Esophagus squamous epithelium (tissue), 5 donors: ENCODE measurements at regions not wholly inside any gene's neighbourhood (a gene's known extent, or its start where the extent isn't known, plus 50 kb on each side); places are given as distances from the start of the nearest gene placed in this dataset.

Source experiments
- DNase-seq: peaks from one replicate; lab custom pipeline; 2025; lab: John Stamatoyannopoulos, UW
- H3K27ac ChIP-seq, 4 donors: fragments of 200-600 bp; sonication (generic); one replicate each; pipeline ENCODE4 v1.5.1; 2016 to 2019; ENCODE audit warnings: mild to moderate bottlenecking in 1 of 4
- H3K27me3 ChIP-seq, 4 donors: fragments of 200-600 bp; sonication (generic); 1 replicate in 3 of 4; 2 replicates in 1 of 4; pipeline versions ENCODE4 v1.5.1 to v1.6.0; 2017 to 2021; ENCODE audit warnings: antibody characterized with exemption in 1 of 4
- H3K36me3 ChIP-seq, 3 donors: fragments of 200-600 bp; sonication (generic); one replicate each; pipeline ENCODE4 v1.5.1; 2016 to 2019
- H3K4me1 ChIP-seq, 3 donors: fragments of 200-600 bp; sonication (generic); one replicate each; pipeline ENCODE4 v1.5.1; 2017 to 2019
- H3K4me3 ChIP-seq, 4 donors: fragments of 200-600 bp; sonication (generic); 1 replicate in 3 of 4; 2 replicates in 1 of 4; pipeline ENCODE4 v1.5.1; 2016 to 2019; ENCODE audit warnings: mild to moderate bottlenecking in 2 of 4, moderate library complexity in 1 of 4
- H3K9me3 ChIP-seq, 3 donors: fragments of 200-600 bp; sonication (generic); one replicate each; pipeline ENCODE4 v1.5.1; 2016 to 2019
- POLR2A ChIP-seq, 4 donors: fragments of 450-650 bp; IDR thresholded peaks; one replicate each; pipeline ENCODE4 v1.6.1; 2017; ENCODE audit warnings: antibody characterized with exemption in 4 of 4, mild to moderate bottlenecking in 4 of 4, moderate library complexity in 3 of 4
- WGBS, 2 donors: methylation state at CpG; one replicate each; pipeline ENCODE4 v1.1.5; 2018; 5-methylcytosine and 5-hydroxymethylcytosine counted together
- intact Hi-C: fragments of 100-400 bp; cut with DNase I; formaldehyde crosslinking; loops from one replicate; pipeline ENCODE4 v1.15.0; 2022
- TF ChIP-seq, protein P1 (sequence below), 6 experiments: fragments of 450-650 bp in 4 of 6; fragments of 200-600 bp in 2 of 6; sonication (generic) in 2 of 6; IDR thresholded peaks; one replicate each; pipeline ENCODE4 v1.5.1; 2016 to 2019; ENCODE audit warnings: antibody characterized with exemption in 6 of 6, mild to moderate bottlenecking in 4 of 6, moderate library complexity in 4 of 6
- donor health status: DM: yes; HTN: yes; CAD: no.

DNA sequence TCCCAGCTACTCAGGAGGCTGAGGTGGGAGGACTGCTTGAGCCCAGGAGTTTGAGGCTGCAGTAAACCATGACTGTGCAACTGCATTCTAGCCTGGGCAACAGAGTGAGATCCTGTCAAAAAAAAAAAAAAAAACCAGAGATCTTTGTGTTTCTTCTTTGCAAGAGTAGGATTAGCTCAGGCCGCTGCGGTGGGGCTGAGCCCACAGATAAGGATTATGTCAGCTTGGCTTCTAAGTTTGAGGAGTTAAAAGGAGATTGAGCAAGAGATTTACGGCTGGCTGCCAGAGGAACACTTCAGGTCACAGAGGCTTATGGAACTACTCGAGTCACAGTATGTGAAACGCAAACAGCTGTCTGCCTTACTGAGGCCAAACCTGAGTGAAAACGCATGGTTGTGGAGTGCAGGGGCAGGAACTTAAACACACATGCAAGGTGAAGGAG, 146.7 kb upstream of the L3MBTL4 start:
- no peak for DNase-seq
- TF ChIP-seq, protein P1, sequence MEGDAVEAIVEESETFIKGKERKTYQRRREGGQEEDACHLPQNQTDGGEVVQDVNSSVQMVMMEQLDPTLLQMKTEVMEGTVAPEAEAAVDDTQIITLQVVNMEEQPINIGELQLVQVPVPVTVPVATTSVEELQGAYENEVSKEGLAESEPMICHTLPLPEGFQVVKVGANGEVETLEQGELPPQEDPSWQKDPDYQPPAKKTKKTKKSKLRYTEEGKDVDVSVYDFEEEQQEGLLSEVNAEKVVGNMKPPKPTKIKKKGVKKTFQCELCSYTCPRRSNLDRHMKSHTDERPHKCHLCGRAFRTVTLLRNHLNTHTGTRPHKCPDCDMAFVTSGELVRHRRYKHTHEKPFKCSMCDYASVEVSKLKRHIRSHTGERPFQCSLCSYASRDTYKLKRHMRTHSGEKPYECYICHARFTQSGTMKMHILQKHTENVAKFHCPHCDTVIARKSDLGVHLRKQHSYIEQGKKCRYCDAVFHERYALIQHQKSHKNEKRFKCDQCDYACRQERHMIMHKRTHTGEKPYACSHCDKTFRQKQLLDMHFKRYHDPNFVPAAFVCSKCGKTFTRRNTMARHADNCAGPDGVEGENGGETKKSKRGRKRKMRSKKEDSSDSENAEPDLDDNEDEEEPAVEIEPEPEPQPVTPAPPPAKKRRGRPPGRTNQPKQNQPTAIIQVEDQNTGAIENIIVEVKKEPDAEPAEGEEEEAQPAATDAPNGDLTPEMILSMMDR (IDR thresholded peaks at IDR 0.05), result no peak
- TF ChIP-seq POLR2A (IDR thresholded peaks at IDR 0.05), result no peak
- Histone ChIP-seq H3K4me3 (no peak overlapping the region), H3K9me3 (no peaks in the 10 kb centered on the region), H3K36me3 (no peaks in the 10 kb centered on the region), H3K27me3 (peaks cover 0 to 13% (median 0%) of the 10 kb centered on the region in 4 donors), H3K4me1 (peaks cover 8 to 58% (median 9%) of the 10 kb centered on the region in 3 donors), H3K27ac (peak overlapping the region in 3 of 4 donors; percentile 25 to 65 (median 61))
- WGBS, 2 donors, result 27 to 37% methylated on average over 6 of the region's 6 CpGs
- intact Hi-C loops, result no loop called here

DNA sequence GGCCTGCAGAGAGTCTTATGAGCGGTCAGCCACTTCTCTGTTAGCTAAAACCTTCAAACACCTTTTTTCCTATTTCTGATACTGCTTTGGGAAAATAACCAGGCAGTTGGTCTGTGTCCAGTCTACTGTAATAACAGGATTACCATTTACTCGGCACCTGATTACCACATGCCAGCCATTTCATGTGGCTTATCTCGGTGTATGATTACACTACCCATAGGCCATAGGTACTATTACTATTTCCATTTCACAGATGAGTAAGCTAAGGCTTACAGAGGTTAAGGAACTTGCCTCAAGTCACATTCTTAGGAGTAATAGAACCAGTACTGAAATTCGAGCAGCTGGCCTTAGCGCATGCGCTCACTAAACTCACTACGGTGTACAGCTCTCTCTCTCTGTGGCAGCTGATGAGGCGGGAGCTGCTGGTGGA, 147.2 kb upstream of the L3MBTL4 start:
- Histone ChIP-seq H3K27me3 (peaks cover 0 to 13% (median 0%) of the 10 kb centered on the region in 4 donors), H3K4me1 (peaks cover 8 to 61% (median 9%) of the 10 kb centered on the region in 3 donors), H3K9me3 (no peaks in the 10 kb centered on the region), H3K27ac (peak overlapping the region in 3 of 4 donors; percentile 9 to 65 (median 61)), H3K4me3 (no peak overlapping the region), H3K36me3 (no peaks in the 10 kb centered on the region)
- TF ChIP-seq POLR2A (IDR thresholded peaks at IDR 0.05), result no peak
- TF ChIP-seq, protein P1 (IDR thresholded peaks at IDR 0.05), result no peak
- 57 to 64% methylated on average over 8 of the region's 8 CpGs for WGBS, 2 donors
- intact Hi-C loops, result no loop called here
- no peak for DNase-seq

DNA sequence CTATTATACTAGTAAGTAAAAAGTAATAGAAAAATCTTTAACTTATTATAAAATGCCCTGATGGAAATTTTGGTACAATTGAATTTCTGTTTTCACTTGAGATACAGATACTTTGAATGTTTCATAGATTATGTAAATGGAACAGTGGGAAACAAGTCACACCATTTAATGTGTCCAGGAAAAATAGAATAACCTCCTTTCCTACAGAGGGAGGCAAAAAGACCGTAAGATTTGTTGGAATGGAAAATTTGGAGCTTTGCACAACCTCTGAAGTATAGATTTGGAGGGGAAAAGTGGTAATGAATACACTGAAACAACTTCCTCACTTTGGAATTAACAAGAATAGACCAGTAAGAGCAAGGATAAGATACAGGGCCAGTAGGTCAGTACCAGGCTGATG, 149.2 kb upstream of the L3MBTL4 start:
- 74 to 94% methylated on average over 1 of the region's 1 CpG for WGBS, 2 donors
- intact Hi-C loops, result no loop called here
- Histone ChIP-seq H3K27ac (no peak overlapping the region), H3K9me3 (no peaks in the 10 kb centered on the region), H3K4me1 (peaks cover 5 to 43% (median 9%) of the 10 kb centered on the region in 3 donors), H3K36me3 (no peaks in the 10 kb centered on the region), H3K4me3 (no peak overlapping the region), H3K27me3 (peaks cover 0 to 9% (median 0%) of the 10 kb centered on the region in 4 donors)
- no peak for DNase-seq
- TF ChIP-seq, protein P1 (IDR thresholded peaks at IDR 0.05), result no peak
- TF ChIP-seq POLR2A (IDR thresholded peaks at IDR 0.05), result no peak

DNA sequence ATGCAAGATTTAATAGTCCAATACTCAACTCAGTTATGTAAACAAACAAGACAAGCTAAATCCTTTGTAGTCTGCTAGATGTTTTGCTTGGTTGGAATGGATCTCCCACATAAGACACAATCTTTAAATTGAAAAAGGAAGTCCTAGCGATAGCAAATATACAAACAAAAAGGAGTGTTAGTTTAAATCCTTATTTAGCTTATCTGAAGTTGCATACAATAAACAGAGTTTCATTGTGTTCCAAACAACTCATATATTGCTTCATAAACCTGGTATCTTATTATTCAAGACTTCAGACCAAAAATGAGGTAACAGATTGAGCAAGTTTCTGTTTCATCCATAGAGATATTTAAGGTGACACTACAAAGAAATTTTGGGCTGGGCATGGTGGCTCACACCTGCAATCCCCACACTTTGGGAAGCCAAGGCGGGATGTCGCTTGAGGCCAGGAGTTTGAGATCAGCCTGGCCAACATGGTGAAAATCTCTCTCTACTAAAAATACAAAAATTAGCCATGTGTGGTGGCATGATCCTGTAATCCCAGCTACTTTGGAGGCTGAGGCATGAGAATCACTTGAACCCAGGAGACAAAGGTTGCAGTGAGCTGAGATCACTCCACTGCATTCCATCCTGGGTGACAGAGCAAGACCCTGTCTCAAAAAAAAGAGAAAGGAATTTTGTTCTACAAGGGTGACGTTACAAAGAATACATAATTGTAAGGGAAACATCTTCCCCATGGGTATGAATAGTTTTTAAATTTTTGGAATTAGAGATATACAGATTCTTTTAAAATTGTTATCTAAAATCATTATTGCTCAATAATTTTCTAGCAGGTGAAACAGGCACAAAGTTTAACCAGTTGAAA, 150.5 kb upstream of the L3MBTL4 start:
- TF ChIP-seq, protein P1 (IDR thresholded peaks at IDR 0.05), result no peak
- no peak for TF ChIP-seq POLR2A (IDR thresholded peaks at IDR 0.05)
- H3K27me3 ChIP-seq, result peaks cover 0 to 5% (median 0%) of the 10 kb centered on the region in 4 donors
- DNase-seq, result no peak
- 76% methylated on average over 4 of the region's 4 CpGs for WGBS, 2 donors
- intact Hi-C loops, result no loop called here
- H3K4me1 ChIP-seq, result peaks cover 5 to 43% (median 9%) of the 10 kb centered on the region in 3 donors
- no peaks in the 10 kb centered on the region for H3K9me3 ChIP-seq
- no peak overlapping the region for H3K4me3 ChIP-seq
- no peaks in the 10 kb centered on the region for H3K36me3 ChIP-seq
- no peak overlapping the region for H3K27ac ChIP-seq

DNA sequence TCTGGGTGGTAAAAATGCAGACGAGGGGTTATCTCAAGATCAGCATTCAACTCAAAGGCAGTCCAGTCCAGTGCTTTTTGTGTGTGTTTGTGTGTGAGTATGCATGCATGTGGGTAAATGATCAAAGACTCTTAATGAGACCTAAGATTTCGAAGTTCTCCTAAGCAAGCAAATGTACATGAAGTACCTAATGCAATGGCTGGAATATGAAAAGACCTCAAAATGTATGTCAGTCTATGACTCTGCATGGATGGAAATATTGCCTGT, 151.0 kb upstream of the L3MBTL4 start:
- Histone ChIP-seq H3K9me3 (no peaks in the 10 kb centered on the region), H3K4me1 (peaks cover 5 to 40% (median 9%) of the 10 kb centered on the region in 3 donors), H3K36me3 (no peaks in the 10 kb centered on the region), H3K4me3 (no peak overlapping the region), H3K27me3 (peaks cover 0 to 4% (median 0%) of the 10 kb centered on the region in 4 donors), H3K27ac (no peak overlapping the region)
- DNase-seq, result no peak
- TF ChIP-seq, protein P1 (IDR thresholded peaks at IDR 0.05), result no peak
- no peak for TF ChIP-seq POLR2A (IDR thresholded peaks at IDR 0.05)
- intact Hi-C loops, result no loop called here
- WGBS, 2 donors, result 79 to 83% methylated on average over 2 of the region's 2 CpGs
